Prostate gland (tissue), 2 donors: ENCODE measurements at regions not wholly inside any gene's neighbourhood (a gene's known extent, or its start where the extent isn't known, plus 50 kb on each side); places are given as distances from the start of the nearest gene placed in this dataset.
"Not testable (repeated sequence)": the region's sequence is repeated elsewhere in the genome, so short reads cannot be mapped to it uniquely, and the experiment has no call there.

Experiments
- DNase-seq: peaks from one replicate; pipeline ENCODE4 v3.0.0-alpha.2; 2019; ENCODE audit warnings: low spot score
- H3K27ac ChIP-seq, 2 donors: fragments of 200-600 bp; sonication (generic); 2 replicates each; pipeline ENCODE4 v1.5.1; 2017 to 2019
- H3K27me3 ChIP-seq: fragments of 200-600 bp; sonication (generic); replicated peaks from 2 replicates; pipeline ENCODE4 v1.5.1; 2019; ENCODE audit not compliant: insufficient read depth
- H3K36me3 ChIP-seq, 2 donors: fragments of 200-600 bp; sonication (generic); 1 replicate in 1 of 2; 2 replicates in 1 of 2; pipeline versions ENCODE4 v1.5.1 to v1.8.1; 2017 to 2019
- H3K4me1 ChIP-seq: fragments of 200-600 bp; sonication (generic); replicated peaks from 2 replicates; pipeline ENCODE4 v1.5.1; 2019
- H3K4me3 ChIP-seq, 2 donors: fragments of 200-600 bp; sonication (generic); 2 replicates each; pipeline ENCODE4 v1.5.1; 2017 to 2019
- H3K9me3 ChIP-seq: fragments of 200-600 bp; sonication (generic); 2 replicates; pipeline ENCODE4 v1.5.1; 2017
- POLR2A ChIP-seq: fragments of 450-650 bp; IDR thresholded peaks from one replicate; pipeline ENCODE4 v1.6.1; 2016; ENCODE audit warnings: antibody characterized with exemption, mild to moderate bottlenecking
- POLR2AphosphoS5 ChIP-seq: sonication (generic); formaldehyde crosslinking; IDR thresholded peaks from one replicate; pipeline ENCODE4 v1.6.1; 2017; ENCODE audit warnings: antibody characterized with exemption
- WGBS: methylation state at CpG from one replicate; pipeline ENCODE4 v1.1.5; 2018; 5-methylcytosine and 5-hydroxymethylcytosine counted together
- intact Hi-C: fragments of 100-400 bp; cut with DNase I; formaldehyde crosslinking; loops from one replicate; pipeline ENCODE4 v1.14.2; 2022
- TF ChIP-seq, protein P1 (sequence below), 4 experiments: fragments of 200-600 bp in 2 of 4; fragments of 450-650 bp in 2 of 4; sonication (generic) in 2 of 4; IDR thresholded peaks; 1 replicate in 3 of 4; 2 replicates in 1 of 4; pipeline ENCODE4 v1.5.1; 2016 to 2019; ENCODE audit warnings: antibody characterized with exemption in 4 of 4, mild to moderate bottlenecking in 2 of 4, moderate library complexity in 2 of 4

DNA sequence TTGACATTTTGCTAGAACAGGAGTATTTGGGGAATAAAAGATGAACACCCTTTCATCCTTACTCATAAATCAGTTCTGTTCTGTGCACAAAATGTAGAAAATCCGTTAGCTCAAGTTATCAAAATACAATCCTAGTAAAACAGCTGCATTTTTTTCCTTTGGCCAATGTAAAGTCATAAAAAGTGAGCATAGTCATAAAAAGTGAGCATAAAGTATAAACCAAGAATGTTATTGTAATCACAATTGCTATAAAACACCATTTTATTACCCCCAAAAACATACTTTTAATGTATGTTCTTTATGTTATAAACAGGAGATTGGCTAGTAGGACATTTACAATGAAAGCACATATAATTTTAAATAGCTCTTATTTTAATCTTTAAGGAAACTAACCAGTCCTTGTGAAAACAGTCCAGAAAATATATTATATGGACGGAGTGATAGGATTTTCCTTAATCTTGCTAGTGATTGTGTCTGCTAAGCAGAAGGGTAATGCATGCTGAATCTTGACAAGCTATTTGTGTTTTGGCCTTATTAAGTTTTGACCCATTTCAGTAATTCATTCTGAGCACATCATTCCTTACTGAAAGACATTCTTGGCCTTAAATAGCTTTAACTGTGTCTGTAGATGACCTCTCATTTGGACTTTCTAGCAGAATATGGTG is 891.8 kb downstream of the DSC3 start:
- TF ChIP-seq, protein P1, sequence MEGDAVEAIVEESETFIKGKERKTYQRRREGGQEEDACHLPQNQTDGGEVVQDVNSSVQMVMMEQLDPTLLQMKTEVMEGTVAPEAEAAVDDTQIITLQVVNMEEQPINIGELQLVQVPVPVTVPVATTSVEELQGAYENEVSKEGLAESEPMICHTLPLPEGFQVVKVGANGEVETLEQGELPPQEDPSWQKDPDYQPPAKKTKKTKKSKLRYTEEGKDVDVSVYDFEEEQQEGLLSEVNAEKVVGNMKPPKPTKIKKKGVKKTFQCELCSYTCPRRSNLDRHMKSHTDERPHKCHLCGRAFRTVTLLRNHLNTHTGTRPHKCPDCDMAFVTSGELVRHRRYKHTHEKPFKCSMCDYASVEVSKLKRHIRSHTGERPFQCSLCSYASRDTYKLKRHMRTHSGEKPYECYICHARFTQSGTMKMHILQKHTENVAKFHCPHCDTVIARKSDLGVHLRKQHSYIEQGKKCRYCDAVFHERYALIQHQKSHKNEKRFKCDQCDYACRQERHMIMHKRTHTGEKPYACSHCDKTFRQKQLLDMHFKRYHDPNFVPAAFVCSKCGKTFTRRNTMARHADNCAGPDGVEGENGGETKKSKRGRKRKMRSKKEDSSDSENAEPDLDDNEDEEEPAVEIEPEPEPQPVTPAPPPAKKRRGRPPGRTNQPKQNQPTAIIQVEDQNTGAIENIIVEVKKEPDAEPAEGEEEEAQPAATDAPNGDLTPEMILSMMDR (IDR thresholded peaks at IDR 0.05) = no peak
- TF ChIP-seq POLR2AphosphoS5 (no peak), POLR2A (no peak)
- Histone ChIP-seq H3K27ac (no peak overlapping the region), H3K9me3 (no peaks in the 10 kb centered on the region), H3K36me3 (no peaks in the 10 kb centered on the region), H3K4me3 (no peak overlapping the region), H3K27me3 (no peaks in the 10 kb centered on the region), H3K4me1 (no peaks in the 10 kb centered on the region)
- no peak for DNase-seq
- 11% methylated on average over 2 of the region's 2 CpGs for WGBS
- intact Hi-C loops = no loop called here

GRCh38 chr18:30149585-30149984 is 893.0 kb downstream of the DSC3 start:
- Histone ChIP-seq H3K27me3 (no peaks in the 10 kb centered on the region), H3K9me3 (no peaks in the 10 kb centered on the region), H3K36me3 (no peaks in the 10 kb centered on the region), H3K4me3 (no peak overlapping the region), H3K4me1 (no peaks in the 10 kb centered on the region), H3K27ac (no peak overlapping the region)
- intact Hi-C loops = no loop called here
- TF ChIP-seq POLR2A = no peak
- TF ChIP-seq, protein P1 (IDR thresholded peaks at IDR 0.05) = no peak
- no peak for TF ChIP-seq POLR2AphosphoS5
- no peak for DNase-seq

DNA sequence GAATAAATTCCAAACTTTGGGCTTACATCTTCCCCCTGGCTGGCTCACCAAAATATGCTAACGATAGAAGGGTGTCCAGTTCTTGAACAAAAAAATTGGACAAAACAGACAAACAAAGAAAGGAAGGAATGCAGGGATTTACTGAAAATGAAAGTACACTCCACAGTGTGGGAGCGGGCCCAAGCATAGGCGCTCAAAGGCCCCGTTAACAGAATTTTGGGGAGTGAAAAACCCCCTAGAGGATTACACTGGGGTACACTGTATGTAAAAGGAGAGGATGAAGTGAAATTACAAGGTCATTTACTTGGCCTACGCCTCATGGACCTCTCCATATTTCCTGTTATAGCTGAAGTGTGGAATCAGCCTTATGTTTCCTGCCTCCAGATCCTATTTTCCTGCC is 899.7 kb downstream of the DSC3 start:
- Histone ChIP-seq H3K4me1 (no peaks in the 10 kb centered on the region), H3K27me3 (no peaks in the 10 kb centered on the region), H3K36me3 (no peaks in the 10 kb centered on the region), H3K9me3 (no peaks in the 10 kb centered on the region), H3K4me3 (no peak overlapping the region), H3K27ac (no peak overlapping the region)
- TF ChIP-seq POLR2AphosphoS5 (no peak), POLR2A (no peak)
- TF ChIP-seq, protein P1 (IDR thresholded peaks at IDR 0.05) = no peak
- 86% methylated on average over 5 of the region's 5 CpGs for WGBS
- no peak for DNase-seq
- intact Hi-C loops = no loop called here

- H3K4me3 ChIP-seq = no peak overlapping the region
- intact Hi-C loops = no loop called here
These were observed 900.3 kb downstream of the DSC3 start for GRCh38 chr18:30142248-30142647.

DNA sequence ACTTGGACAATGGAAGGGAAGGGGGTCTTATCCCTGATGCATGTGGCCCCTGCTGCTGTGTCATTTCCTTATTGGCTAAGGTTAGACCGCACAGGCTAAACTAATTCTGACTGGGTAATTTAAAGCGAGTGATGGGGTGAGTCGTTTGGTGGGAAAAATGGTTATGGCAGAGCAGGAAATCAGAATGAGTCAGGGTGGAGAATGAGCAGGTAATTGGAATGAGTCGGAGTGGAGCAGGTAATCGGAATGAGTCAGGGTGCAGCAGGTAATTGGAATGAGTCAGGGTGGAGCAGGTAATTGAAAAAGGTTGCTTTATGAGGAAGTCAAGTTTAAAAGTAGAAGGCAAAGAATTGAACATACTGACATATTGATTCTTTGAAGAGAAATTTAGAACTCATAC is 901.0 kb downstream of the DSC3 start:
- 83% methylated on average over 5 of the region's 5 CpGs for WGBS
- intact Hi-C loops, H3K4me3 ChIP-seq: not testable (repeated sequence)

More at GRCh38 chr18:30142248-30142647, 900.3 kb downstream of the DSC3 start:
- no peak overlapping the region for H3K27ac ChIP-seq
- 48% methylated on average over 4 of the region's 4 CpGs for WGBS
- H3K36me3 ChIP-seq = no peaks in the 10 kb centered on the region
- H3K9me3 ChIP-seq = no peaks in the 10 kb centered on the region
- H3K4me1 ChIP-seq = no peaks in the 10 kb centered on the region
- TF ChIP-seq, protein P1 (IDR thresholded peaks at IDR 0.05) = no peak
- TF ChIP-seq POLR2A = no peak
- no peak for TF ChIP-seq POLR2AphosphoS5
- no peaks in the 10 kb centered on the region for H3K27me3 ChIP-seq
- DNase-seq = no peak

More for the DNA sequence above, 901.0 kb downstream of the DSC3 start:
- not testable (repeated sequence) for H3K9me3 ChIP-seq, DNase-seq, H3K4me1 ChIP-seq, H3K27me3 ChIP-seq, H3K27ac ChIP-seq, H3K36me3 ChIP-seq
